ENCODE measurements at regions not wholly inside any gene's neighbourhood (a gene's known extent, or its start where the extent isn't known, plus 50 kb on each side); places are given as distances from the start of the nearest gene placed in this dataset.
"Not testable (repeated sequence)": the region's sequence is repeated elsewhere in the genome, so short reads cannot be mapped to it uniquely, and the experiment has no call there.

GRCh38 chr2:87565116-87565515, 182.8 kb upstream of the PLGLB2 start:
- H3K4me3 ChIP-seq (ENCODE audit: low read depth, low read length); DNase-seq (ENCODE audit: low read depth in 4 of 6, low spot score in 6 of 6); H3K9me3 ChIP-seq (ENCODE audit: control insufficient read depth, insufficient read depth, low read length); H3K36me3 ChIP-seq (ENCODE audit: control insufficient read depth, insufficient read depth, low read length); H3K27ac ChIP-seq (ENCODE audit: low read depth, low read length); H3K27me3 ChIP-seq (ENCODE audit: control insufficient read depth, insufficient read depth, low read length); H3K4me1 ChIP-seq (ENCODE audit: control insufficient read depth, insufficient read depth, low read length): not testable (repeated sequence)
- WGBS (ENCODE audit: insufficient coverage) = no CpG with 5 or more reads among the region's 3 CpGs

GRCh38 chr2:87566531-87566930, 181.4 kb upstream of the PLGLB2 start:
- not testable (repeated sequence) for DNase-seq (ENCODE audit: low read depth in 4 of 6, low spot score in 6 of 6)
- WGBS (ENCODE audit: insufficient coverage) = 92% methylated on average over 3 of the region's 3 CpGs

GRCh38 chr2:87567093-87567492, 180.8 kb upstream of the PLGLB2 start:
- not testable (repeated sequence) for DNase-seq (ENCODE audit: low read depth in 4 of 6, low spot score in 6 of 6); H3K4me3 ChIP-seq (ENCODE audit: low read depth, low read length); H3K36me3 ChIP-seq (ENCODE audit: control insufficient read depth, insufficient read depth, low read length); H3K4me1 ChIP-seq (ENCODE audit: control insufficient read depth, insufficient read depth, low read length); H3K9me3 ChIP-seq (ENCODE audit: control insufficient read depth, insufficient read depth, low read length); H3K27ac ChIP-seq (ENCODE audit: low read depth, low read length); H3K27me3 ChIP-seq (ENCODE audit: control insufficient read depth, insufficient read depth, low read length)
- WGBS (ENCODE audit: insufficient coverage) = no CpG with 5 or more reads among the region's 11 CpGs

More at GRCh38 chr2:87566531-87566930, 181.4 kb upstream of the PLGLB2 start:
- not testable (repeated sequence) for H3K4me3 ChIP-seq (ENCODE audit: low read depth, low read length); H3K9me3 ChIP-seq (ENCODE audit: control insufficient read depth, insufficient read depth, low read length); H3K27ac ChIP-seq (ENCODE audit: low read depth, low read length); H3K36me3 ChIP-seq (ENCODE audit: control insufficient read depth, insufficient read depth, low read length); H3K4me1 ChIP-seq (ENCODE audit: control insufficient read depth, insufficient read depth, low read length); H3K27me3 ChIP-seq (ENCODE audit: control insufficient read depth, insufficient read depth, low read length)

- WGBS (ENCODE audit: insufficient coverage) = no CpG with 5 or more reads among the region's 3 CpGs
- DNase-seq (ENCODE audit: low read depth in 4 of 6, low spot score in 6 of 6); H3K27ac ChIP-seq (ENCODE audit: low read depth, low read length); H3K27me3 ChIP-seq (ENCODE audit: control insufficient read depth, insufficient read depth, low read length); H3K4me3 ChIP-seq (ENCODE audit: low read depth, low read length); H3K4me1 ChIP-seq (ENCODE audit: control insufficient read depth, insufficient read depth, low read length); H3K9me3 ChIP-seq (ENCODE audit: control insufficient read depth, insufficient read depth, low read length); H3K36me3 ChIP-seq (ENCODE audit: control insufficient read depth, insufficient read depth, low read length): not testable (repeated sequence)
These were observed 180.0 kb upstream of the PLGLB2 start for GRCh38 chr2:87567912-87568311.

GRCh38 chr2:87568554-87569278, 179.2 kb upstream of the PLGLB2 start:
- not testable (repeated sequence) for H3K27ac ChIP-seq (ENCODE audit: low read depth, low read length); H3K27me3 ChIP-seq (ENCODE audit: control insufficient read depth, insufficient read depth, low read length); H3K9me3 ChIP-seq (ENCODE audit: control insufficient read depth, insufficient read depth, low read length); H3K36me3 ChIP-seq (ENCODE audit: control insufficient read depth, insufficient read depth, low read length); H3K4me1 ChIP-seq (ENCODE audit: control insufficient read depth, insufficient read depth, low read length); DNase-seq (ENCODE audit: low read depth in 4 of 6, low spot score in 6 of 6); H3K4me3 ChIP-seq (ENCODE audit: low read depth, low read length)
- WGBS (ENCODE audit: insufficient coverage) = 100% methylated on average over 1 of the region's 10 CpGs

GRCh38 chr2:87569689-87570397, 178.0 kb upstream of the PLGLB2 start:
- not testable (repeated sequence) for H3K4me3 ChIP-seq (ENCODE audit: low read depth, low read length); H3K9me3 ChIP-seq (ENCODE audit: control insufficient read depth, insufficient read depth, low read length); H3K27me3 ChIP-seq (ENCODE audit: control insufficient read depth, insufficient read depth, low read length); H3K4me1 ChIP-seq (ENCODE audit: control insufficient read depth, insufficient read depth, low read length); H3K27ac ChIP-seq (ENCODE audit: low read depth, low read length); H3K36me3 ChIP-seq (ENCODE audit: control insufficient read depth, insufficient read depth, low read length); DNase-seq (ENCODE audit: low read depth in 4 of 6, low spot score in 6 of 6)
- WGBS (ENCODE audit: insufficient coverage) = 96% methylated on average over 3 of the region's 11 CpGs

GRCh38 chr2:87571889-87572465, 175.9 kb upstream of the PLGLB2 start:
- H3K36me3 ChIP-seq (ENCODE audit: control insufficient read depth, insufficient read depth, low read length); DNase-seq (ENCODE audit: low read depth in 4 of 6, low spot score in 6 of 6); H3K4me3 ChIP-seq (ENCODE audit: low read depth, low read length); H3K27ac ChIP-seq (ENCODE audit: low read depth, low read length); H3K9me3 ChIP-seq (ENCODE audit: control insufficient read depth, insufficient read depth, low read length); H3K27me3 ChIP-seq (ENCODE audit: control insufficient read depth, insufficient read depth, low read length); H3K4me1 ChIP-seq (ENCODE audit: control insufficient read depth, insufficient read depth, low read length): not testable (repeated sequence)
- no CpG with 5 or more reads among the region's 8 CpGs for WGBS (ENCODE audit: insufficient coverage)

- H3K27ac ChIP-seq (ENCODE audit: low read depth, low read length); H3K36me3 ChIP-seq (ENCODE audit: control insufficient read depth, insufficient read depth, low read length): not testable (repeated sequence)
- WGBS (ENCODE audit: insufficient coverage) = no CpG with 5 or more reads among the region's 12 CpGs
These were observed 175.0 kb upstream of the PLGLB2 start for GRCh38 chr2:87572906-87573305.

GRCh38 chr2:87573386-87574192, 174.3 kb upstream of the PLGLB2 start:
- peak in 2 of 6 donors; percentile 18 to 41 for DNase-seq (ENCODE audit: low read depth in 4 of 6, low spot score in 6 of 6)
- not testable (repeated sequence) for H3K4me1 ChIP-seq (ENCODE audit: control insufficient read depth, insufficient read depth, low read length); H3K9me3 ChIP-seq (ENCODE audit: control insufficient read depth, insufficient read depth, low read length); H3K36me3 ChIP-seq (ENCODE audit: control insufficient read depth, insufficient read depth, low read length); H3K27me3 ChIP-seq (ENCODE audit: control insufficient read depth, insufficient read depth, low read length); H3K27ac ChIP-seq (ENCODE audit: low read depth, low read length); H3K4me3 ChIP-seq (ENCODE audit: low read depth, low read length)
- WGBS (ENCODE audit: insufficient coverage) = no CpG with 5 or more reads among the region's 14 CpGs

More at GRCh38 chr2:87572906-87573305, 175.0 kb upstream of the PLGLB2 start:
- not testable (repeated sequence) for H3K4me3 ChIP-seq (ENCODE audit: low read depth, low read length); H3K9me3 ChIP-seq (ENCODE audit: control insufficient read depth, insufficient read depth, low read length); H3K27me3 ChIP-seq (ENCODE audit: control insufficient read depth, insufficient read depth, low read length); H3K4me1 ChIP-seq (ENCODE audit: control insufficient read depth, insufficient read depth, low read length); DNase-seq (ENCODE audit: low read depth in 4 of 6, low spot score in 6 of 6)

All from spinal cord (tissue), 9 donors.